Mammary epithelial cell (primary cell): ENCODE measurements at regions not wholly inside any gene's neighbourhood (a gene's known extent, or its start where the extent isn't known, plus 50 kb on each side); places are given as distances from the start of the nearest gene placed in this dataset.
"Not testable (repeated sequence)": the region's sequence is repeated elsewhere in the genome, so short reads cannot be mapped to it uniquely, and the experiment has no call there.

Experiments
- CTCF ChIP-seq, 2 donors: IDR thresholded peaks in 1 of 2; conservative IDR thresholded peaks in 1 of 2; 2 replicates each; pipeline ENCODE4 v1.5.1; 2011 to 2012; ENCODE audit warnings: inconsistent platforms in 2 of 2, low read length in 2 of 2, mild to moderate bottlenecking in 2 of 2, control low read depth in 1 of 2, low read depth in 1 of 2; ENCODE audit not compliant: insufficient read depth in 1 of 2; ENCODE audit errors: extremely low read depth in 1 of 2
- EZH2 ChIP-seq: IDR thresholded peaks from 2 replicates; pipeline ENCODE4 v1.6.1; 2012; ENCODE audit warnings: low read length, inconsistent platforms, borderline replicate concordance

- TF ChIP-seq EZH2; CTCF (conservative IDR thresholded peaks at IDR 0.05 in 1 of 2, IDR thresholded peaks at IDR 0.05 in 1 of 2; ENCODE audit: extremely low read depth in 1 of 2, insufficient read depth in 1 of 2, low read depth in 1 of 2, low read length in 2 of 2): not testable (repeated sequence)
Observed at GRCh38 chr7:110514975-110515551, 575.9 kb upstream of the LRRN3 start.
